C4-2B (cell line): ENCODE measurements at regions not wholly inside any gene's neighbourhood (a gene's known extent, or its start where the extent isn't known, plus 50 kb on each side); places are given as distances from the start of the nearest gene placed in this dataset.

Source experiments
- H3K27ac ChIP-seq: fragments of 450-650 bp; 2 replicates; pipeline ENCODE4 v1.5.1; 2017
- CTCF ChIP-seq: fragments of 450-650 bp; conservative IDR thresholded peaks from 2 replicates; pipeline ENCODE4 v1.5.1; 2017; ENCODE audit warnings: mild to moderate bottlenecking
- ZFX ChIP-seq: fragments of 450-650 bp; IDR thresholded peaks from 2 replicates; pipeline ENCODE4 v1.6.1; 2017

- TF ChIP-seq CTCF, result no peak
- TF ChIP-seq ZFX, result no peak
- no peak overlapping the region for H3K27ac ChIP-seq
Observed at GRCh38 chr10:120162471-120162870, 269.9 kb downstream of the SEC23IP start.

DNA sequence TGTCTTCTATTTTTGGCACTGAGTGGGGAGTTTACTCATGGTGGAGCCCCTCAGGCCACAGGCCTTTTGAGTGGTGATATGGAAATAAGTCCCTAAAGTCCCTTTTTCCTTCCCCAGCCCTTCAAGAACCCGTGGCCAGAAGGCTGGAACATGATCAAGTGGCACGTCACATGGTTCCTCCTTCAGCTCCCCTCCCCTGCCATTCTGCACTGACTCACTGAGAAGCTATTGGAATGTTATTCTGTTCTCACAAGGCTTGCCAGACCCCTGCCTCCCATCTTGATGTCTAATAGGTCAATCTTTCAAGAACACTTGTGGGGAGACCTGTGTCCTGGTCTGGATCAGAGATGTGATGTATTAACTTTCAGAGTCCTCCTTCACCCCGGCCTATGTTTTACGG lies 279.8 kb downstream of the SEC23IP start:
- no peak overlapping the region for H3K27ac ChIP-seq
- TF ChIP-seq CTCF (no peak), ZFX (no peak)

- no peak overlapping the region for H3K27ac ChIP-seq
- TF ChIP-seq CTCF (no peak), ZFX (no peak)
Observed at GRCh38 chr10:120174491-120174890, 282.0 kb downstream of the SEC23IP start.

DNA sequence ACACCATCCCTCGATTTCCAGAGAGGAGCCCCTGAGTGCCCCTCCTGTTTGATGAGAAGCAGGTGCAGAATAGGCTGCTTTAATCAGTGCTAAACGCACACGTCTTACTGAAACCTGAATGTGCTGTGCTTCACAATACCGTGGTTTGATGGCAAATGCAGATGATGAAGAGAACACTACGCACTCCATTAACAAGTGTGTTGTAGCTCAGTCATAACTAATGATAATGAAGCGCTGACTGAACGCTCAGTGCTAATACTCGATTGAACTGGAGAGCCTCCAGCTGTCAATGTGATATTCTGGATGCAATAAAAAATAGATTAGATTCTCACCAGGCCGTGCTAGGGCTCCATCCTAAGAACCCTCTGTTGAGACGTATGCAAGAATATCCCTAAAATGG lies 279.7 kb upstream of the PLPP4 start:
- no peak for TF ChIP-seq CTCF
- TF ChIP-seq ZFX, result no peak

DNA sequence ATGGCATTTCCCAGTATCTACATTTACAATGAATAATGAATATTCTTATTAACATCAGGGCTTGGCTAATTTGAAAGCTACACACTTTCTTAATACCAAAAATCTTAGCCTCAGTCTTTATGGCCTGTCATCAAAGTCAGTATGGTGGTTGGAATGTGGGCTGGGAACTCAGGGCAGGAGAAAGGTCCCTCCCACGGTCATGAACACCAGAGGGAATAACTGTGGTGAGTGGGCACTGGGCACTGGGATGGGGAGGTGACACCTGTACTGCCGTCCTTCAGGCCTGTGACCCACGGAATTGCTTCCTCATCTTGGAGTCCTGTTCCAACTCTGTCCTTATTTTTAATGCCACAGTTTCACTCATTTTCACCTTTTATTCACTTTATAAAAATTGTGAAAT lies 276.9 kb upstream of the PLPP4 start:
- no peak overlapping the region for H3K27ac ChIP-seq
- TF ChIP-seq CTCF (no peak), ZFX (no peak)

More for the DNA sequence above, 279.7 kb upstream of the PLPP4 start:
- no peak overlapping the region for H3K27ac ChIP-seq

DNA sequence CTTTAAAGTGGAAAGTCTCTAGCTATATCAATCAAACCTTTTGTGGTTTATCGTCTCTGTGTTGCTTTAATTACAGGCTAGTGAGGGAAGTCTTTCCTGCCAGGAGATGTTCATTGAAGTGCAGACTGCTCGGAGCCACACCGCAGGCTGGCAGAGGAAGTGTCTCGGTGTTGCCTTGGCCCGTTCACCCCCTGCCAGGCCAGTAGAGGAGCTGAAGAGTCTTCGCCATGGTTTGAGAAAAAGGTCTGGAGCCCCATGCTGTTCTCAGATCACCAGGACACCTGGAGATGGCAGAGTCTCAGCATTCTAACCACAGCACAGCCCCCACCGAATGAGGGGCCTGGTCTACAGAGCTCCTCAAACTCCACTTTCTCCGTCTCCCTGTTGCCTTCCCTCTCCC lies 275.9 kb upstream of the PLPP4 start:
- no peak; the same call in 1 of the 2 replicates for TF ChIP-seq CTCF
- TF ChIP-seq ZFX, result no peak

DNA sequence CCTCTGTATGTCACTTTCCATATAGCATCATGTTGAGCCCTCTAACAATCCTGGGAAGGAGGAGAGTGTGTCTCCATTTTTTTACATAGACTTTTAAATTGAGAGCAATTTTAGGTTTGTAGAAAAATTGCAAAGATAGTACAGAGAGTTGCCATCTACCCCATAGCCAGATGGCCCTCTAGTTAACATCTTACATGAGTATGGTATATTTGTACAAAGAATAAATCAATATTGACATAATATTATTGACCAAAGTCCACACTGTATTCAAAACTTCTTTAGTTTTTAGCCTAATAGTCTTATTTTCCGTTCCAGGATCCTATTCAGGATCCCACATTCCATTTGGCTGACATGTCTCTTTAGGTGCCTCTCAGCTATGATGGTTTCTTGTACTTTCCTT lies 274.6 kb upstream of the PLPP4 start:
- H3K27ac ChIP-seq, result no peak overlapping the region
- TF ChIP-seq ZFX (no peak), CTCF (no peak)

More for the DNA sequence above, 275.9 kb upstream of the PLPP4 start:
- no peak overlapping the region for H3K27ac ChIP-seq
